ACC112 (cell line): ENCODE measurements at regions not wholly inside any gene's neighbourhood (a gene's known extent, or its start where the extent isn't known, plus 50 kb on each side); places are given as distances from the start of the nearest gene placed in this dataset.

Experiments
- H2AFZ ChIP-seq: fragments of 200-600 bp; sonication (generic); one replicate; pipeline ENCODE4 v1.6.0; 2017; ENCODE audit warnings: antibody characterized with exemption, low read length; ENCODE audit not compliant: unreplicated experiment
- H3K27ac ChIP-seq: fragments of 200-600 bp; sonication (generic); 2 replicates; pipeline ENCODE4 v1.5.1; 2014; ENCODE audit warnings: low read depth, mild to moderate bottlenecking, antibody characterized with exemption, low read length, moderate library complexity
- H3K27me3 ChIP-seq: fragments of 200-600 bp; sonication (generic); 2 replicates; pipeline ENCODE4 v1.6.1; 2014; ENCODE audit warnings: mild to moderate bottlenecking, antibody characterized with exemption, low read length, moderate library complexity, mixed read lengths; ENCODE audit not compliant: insufficient read depth
- H3K36me3 ChIP-seq: fragments of 200-600 bp; sonication (generic); 2 replicates; pipeline ENCODE4 v1.6.1; 2016; ENCODE audit warnings: mild to moderate bottlenecking, antibody characterized with exemption, low read length, moderate library complexity, mixed read lengths; ENCODE audit not compliant: insufficient read depth
- H3K4me1 ChIP-seq: fragments of 200-600 bp; sonication (generic); one replicate; pipeline ENCODE4 v1.6.1; 2016; ENCODE audit warnings: low read length, mixed read lengths; ENCODE audit not compliant: insufficient read depth, unreplicated experiment, control insufficient read depth
- H3K4me3 ChIP-seq: fragments of 200-600 bp; sonication (generic); 2 replicates; pipeline ENCODE4 v1.5.1; 2014; ENCODE audit warnings: mild to moderate bottlenecking, low read depth, low read length
- H3K79me2 ChIP-seq: fragments of 200-600 bp; sonication (generic); one replicate; pipeline ENCODE4 v1.6.0; 2016; ENCODE audit warnings: low read length; ENCODE audit not compliant: control insufficient read depth, unreplicated experiment, insufficient read depth

- Histone ChIP-seq H3K36me3 (no peaks in the 10 kb centered on the region), H3K79me2 (no peaks in the 10 kb centered on the region), H3K27ac (no peak overlapping the region), H3K4me3 (no peak overlapping the region), H3K27me3 (no peaks in the 10 kb centered on the region), H3K4me1 (no peaks in the 10 kb centered on the region), H2AFZ (no peak overlapping the region)
Measured at GRCh38 chr16:87138738-87139267, 178.4 kb downstream of the C16orf95 start.

- Histone ChIP-seq H3K79me2 (no peaks in the 10 kb centered on the region), H2AFZ (no peak overlapping the region), H3K27me3 (no peaks in the 10 kb centered on the region), H3K36me3 (no peaks in the 10 kb centered on the region), H3K4me3 (no peak overlapping the region), H3K27ac (no peak overlapping the region), H3K4me1 (peaks cover 17% of the 10 kb centered on the region)
Measured at GRCh38 chr16:87140211-87141200, 176.7 kb downstream of the C16orf95 start.

- no peak overlapping the region for H2AFZ ChIP-seq
- no peaks in the 10 kb centered on the region for H3K27me3 ChIP-seq
- H3K36me3 ChIP-seq: no peaks in the 10 kb centered on the region
Measured at GRCh38 chr16:87141402-87141801, 175.8 kb downstream of the C16orf95 start.

GRCh38 chr16:87143661-87144121 lies 173.5 kb downstream of the C16orf95 start:
- Histone ChIP-seq H3K4me3 (no peak overlapping the region), H3K27me3 (no peaks in the 10 kb centered on the region), H3K27ac (no peak overlapping the region), H3K36me3 (no peaks in the 10 kb centered on the region), H3K79me2 (no peaks in the 10 kb centered on the region), H2AFZ (no peak overlapping the region), H3K4me1 (peaks cover 25% of the 10 kb centered on the region)

More at GRCh38 chr16:87141402-87141801, 175.8 kb downstream of the C16orf95 start:
- H3K27ac ChIP-seq: no peak overlapping the region
- no peak overlapping the region for H3K4me3 ChIP-seq
- no peaks in the 10 kb centered on the region for H3K79me2 ChIP-seq
- H3K4me1 ChIP-seq: peaks cover 20% of the 10 kb centered on the region

GRCh38 chr16:87144232-87144631 lies 173.0 kb downstream of the C16orf95 start:
- H3K27me3 ChIP-seq: no peaks in the 10 kb centered on the region
- H3K4me1 ChIP-seq: peaks cover 30% of the 10 kb centered on the region
- no peaks in the 10 kb centered on the region for H3K79me2 ChIP-seq
- H2AFZ ChIP-seq: no peak overlapping the region
- H3K36me3 ChIP-seq: no peaks in the 10 kb centered on the region
- H3K27ac ChIP-seq: no peak overlapping the region
- H3K4me3 ChIP-seq: no peak overlapping the region

- Histone ChIP-seq H3K27me3 (no peaks in the 10 kb centered on the region), H3K4me1 (peaks cover 31% of the 10 kb centered on the region), H3K79me2 (no peaks in the 10 kb centered on the region), H3K27ac (no peak overlapping the region), H2AFZ (no peak overlapping the region), H3K36me3 (no peaks in the 10 kb centered on the region), H3K4me3 (no peak overlapping the region)
Measured at GRCh38 chr16:87145181-87146176, 171.7 kb downstream of the C16orf95 start.

GRCh38 chr16:87146676-87147075 lies 170.5 kb downstream of the C16orf95 start:
- peaks cover 31% of the 10 kb centered on the region for H3K4me1 ChIP-seq

GRCh38 chr16:87149051-87149450 lies 168.1 kb downstream of the C16orf95 start:
- H3K4me1 ChIP-seq: peaks cover 29% of the 10 kb centered on the region
- no peak overlapping the region for H3K4me3 ChIP-seq
- H3K27ac ChIP-seq: no peak overlapping the region
- no peaks in the 10 kb centered on the region for H3K27me3 ChIP-seq
- H2AFZ ChIP-seq: no peak overlapping the region
- H3K79me2 ChIP-seq: no peaks in the 10 kb centered on the region
- no peaks in the 10 kb centered on the region for H3K36me3 ChIP-seq

More at GRCh38 chr16:87146676-87147075, 170.5 kb downstream of the C16orf95 start:
- H3K79me2 ChIP-seq: no peaks in the 10 kb centered on the region
- no peak overlapping the region for H3K27ac ChIP-seq
- H2AFZ ChIP-seq: no peak overlapping the region
- no peak overlapping the region for H3K4me3 ChIP-seq
- no peaks in the 10 kb centered on the region for H3K27me3 ChIP-seq
- H3K36me3 ChIP-seq: no peaks in the 10 kb centered on the region

GRCh38 chr16:87150262-87150661 lies 166.9 kb downstream of the C16orf95 start:
- Histone ChIP-seq H3K36me3 (no peaks in the 10 kb centered on the region), H3K4me1 (peaks cover 17% of the 10 kb centered on the region), H3K79me2 (no peaks in the 10 kb centered on the region), H2AFZ (no peak overlapping the region), H3K27ac (no peak overlapping the region), H3K27me3 (no peaks in the 10 kb centered on the region), H3K4me3 (no peak overlapping the region)

GRCh38 chr16:87150681-87151280 lies 166.4 kb downstream of the C16orf95 start:
- H3K27me3 ChIP-seq: no peaks in the 10 kb centered on the region
- no peak overlapping the region for H3K27ac ChIP-seq
- no peaks in the 10 kb centered on the region for H3K36me3 ChIP-seq
- H2AFZ ChIP-seq: no peak overlapping the region
- no peaks in the 10 kb centered on the region for H3K79me2 ChIP-seq
- peaks cover 11% of the 10 kb centered on the region for H3K4me1 ChIP-seq
- H3K4me3 ChIP-seq: no peak overlapping the region
